H9 (cell line): ENCODE measurements at regions not wholly inside any gene's neighbourhood (a gene's known extent, or its start where the extent isn't known, plus 50 kb on each side); places are given as distances from the start of the nearest gene placed in this dataset.

Source experiments
- DNase-seq: peaks from one replicate; pipeline ENCODE4 v3.0.0-alpha.2; 2017
- H2AFZ ChIP-seq: one replicate; pipeline ENCODE4 v1.6.1; 2013; ENCODE audit warnings: mild to moderate bottlenecking, low read length, control low read depth, moderate library complexity
- H2AK5ac ChIP-seq: 2 replicates; pipeline ENCODE4 v1.6.1; 2013; ENCODE audit warnings: low read length, control low read depth, mixed read lengths; ENCODE audit not compliant: insufficient read length
- H2BK120ac ChIP-seq: one replicate; pipeline ENCODE4 v1.6.1; 2013; ENCODE audit warnings: low read depth, mild to moderate bottlenecking, low read length, control low read depth, inconsistent platforms; ENCODE audit not compliant: poor library complexity, severe bottlenecking
- H2BK12ac ChIP-seq: 2 replicates; pipeline ENCODE4 v1.6.1; 2013; ENCODE audit warnings: low read length, control low read depth, mixed read lengths, low read depth; ENCODE audit not compliant: insufficient read length
- H2BK15ac ChIP-seq: 2 replicates; pipeline ENCODE4 v1.6.1; 2013; ENCODE audit warnings: low read depth, low read length, control low read depth
- H2BK20ac ChIP-seq: one replicate; pipeline ENCODE4 v1.6.1; 2013; ENCODE audit warnings: low read depth, mild to moderate bottlenecking, low read length, control low read depth, inconsistent platforms; ENCODE audit not compliant: poor library complexity, severe bottlenecking
- H2BK5ac ChIP-seq: 2 replicates; pipeline ENCODE4 v1.6.1; 2013; ENCODE audit warnings: low read length, control low read depth, mixed read lengths; ENCODE audit not compliant: insufficient read length
- H3K14ac ChIP-seq: 2 replicates; pipeline ENCODE4 v1.6.1; 2013; ENCODE audit warnings: low read length, control low read depth; ENCODE audit not compliant: insufficient read depth
- H3K18ac ChIP-seq: 2 replicates; pipeline ENCODE4 v1.6.1; 2013; ENCODE audit warnings: low read depth, mild to moderate bottlenecking, mixed read lengths, low read length, control low read depth; ENCODE audit not compliant: insufficient read length
- H3K23ac ChIP-seq: 2 replicates; pipeline ENCODE4 v1.6.1; 2013; ENCODE audit warnings: low read length, control low read depth, mixed read lengths, low read depth; ENCODE audit not compliant: insufficient read length
- H3K23me2 ChIP-seq: 2 replicates; pipeline ENCODE4 v1.6.1; 2013; ENCODE audit warnings: low read depth, mild to moderate bottlenecking, mixed read lengths, low read length, control low read depth; ENCODE audit not compliant: insufficient read length, poor library complexity, severe bottlenecking
- H3K27ac ChIP-seq: 2 replicates; pipeline ENCODE4 v1.5.1; 2013; ENCODE audit warnings: low read length, control low read depth, mixed read lengths, low read depth; ENCODE audit not compliant: insufficient read length
- H3K27me3 ChIP-seq: 2 replicates; pipeline ENCODE4 v1.6.1; 2013; ENCODE audit warnings: low read length, control low read depth, inconsistent platforms; ENCODE audit not compliant: insufficient read depth
- H3K4ac ChIP-seq: 2 replicates; pipeline ENCODE4 v1.6.1; 2013; ENCODE audit warnings: low read depth, mild to moderate bottlenecking, control low read depth, inconsistent platforms, low read length, moderate library complexity
- H3K4me1 ChIP-seq: 2 replicates; pipeline ENCODE4 v1.6.1; 2013; ENCODE audit warnings: low read length, control low read depth, inconsistent platforms; ENCODE audit not compliant: insufficient read depth
- H3K4me2 ChIP-seq: 2 replicates; pipeline ENCODE4 v1.6.1; 2013; ENCODE audit warnings: low read length, control low read depth, mixed read lengths; ENCODE audit not compliant: insufficient read length, insufficient read depth
- H3K56ac ChIP-seq: 2 replicates; pipeline ENCODE4 v1.6.1; 2013; ENCODE audit warnings: low read depth, mild to moderate bottlenecking, mixed read lengths, low read length, control low read depth; ENCODE audit not compliant: insufficient read length
- H3K79me1 ChIP-seq: 2 replicates; pipeline ENCODE4 v1.6.1; 2013; ENCODE audit warnings: low read depth, mild to moderate bottlenecking, moderate library complexity, low read length, control low read depth, inconsistent platforms; ENCODE audit not compliant: insufficient read depth, poor library complexity, severe bottlenecking
- H3K79me2 ChIP-seq: 2 replicates; pipeline ENCODE4 v1.6.1; 2013; ENCODE audit warnings: low read length, control low read depth, inconsistent platforms; ENCODE audit not compliant: insufficient read depth
- H3K9ac ChIP-seq: 2 replicates; pipeline ENCODE4 v1.6.1; 2013; ENCODE audit warnings: low read length, control low read depth, mixed read lengths; ENCODE audit not compliant: insufficient read length; ENCODE audit errors: extremely low read depth
- H3K9me3 ChIP-seq: one replicate; pipeline ENCODE4 v1.6.1; 2013; ENCODE audit warnings: low read depth, low read length, inconsistent platforms; ENCODE audit not compliant: control insufficient read depth
- H3T11ph ChIP-seq: one replicate; pipeline ENCODE4 v1.6.1; 2013; ENCODE audit warnings: mild to moderate bottlenecking, low read length, control low read depth, inconsistent platforms
- H4K20me1 ChIP-seq: one replicate; pipeline ENCODE4 v1.6.1; 2013; ENCODE audit not compliant: control insufficient read depth, insufficient read length, insufficient read depth
- H4K5ac ChIP-seq: 2 replicates; pipeline ENCODE4 v1.6.1; 2013; ENCODE audit warnings: low read depth, mild to moderate bottlenecking, mixed read lengths, low read length, control low read depth; ENCODE audit not compliant: insufficient read length
- H4K8ac ChIP-seq: replicated peaks from 2 replicates; pipeline ENCODE4 v1.6.1; 2013; ENCODE audit warnings: low read length, control low read depth, mixed read lengths, low read depth; ENCODE audit not compliant: insufficient read length
- H4K91ac ChIP-seq: 2 replicates; pipeline ENCODE4 v1.6.1; 2013; ENCODE audit warnings: low read depth, mild to moderate bottlenecking, moderate library complexity, mixed read lengths, low read length, control low read depth; ENCODE audit not compliant: insufficient read length
- H3K27ac Mint-ChIP-seq, 3 experiments: 2 replicates in 2 of 3; 3 replicates in 1 of 3; pipeline ENCODE4 v1.8.0; 2020 to 2021; ENCODE audit warnings: mixed read lengths in 3 of 3, mild to moderate bottlenecking in 1 of 3, moderate library complexity in 1 of 3
- H3K27me3 Mint-ChIP-seq: 2 replicates; pipeline ENCODE4 v1.8.0; 2021; ENCODE audit warnings: low read depth, mild to moderate bottlenecking, moderate library complexity, mixed read lengths
- H3K36me3 Mint-ChIP-seq, 3 experiments: 2 replicates in 2 of 3; 3 replicates in 1 of 3; pipeline ENCODE4 v1.8.0; 2020 to 2021; ENCODE audit warnings: low read depth in 3 of 3, mixed read lengths in 3 of 3; ENCODE audit not compliant: insufficient read depth in 1 of 3
- H3K4me1 Mint-ChIP-seq, 2 experiments: 2 replicates each; pipeline ENCODE4 v1.8.0; 2020; ENCODE audit warnings: mixed read lengths in 2 of 2
- H3K4me3 Mint-ChIP-seq, 2 experiments: 2 replicates in 1 of 2; 3 replicates in 1 of 2; pipeline ENCODE4 v1.8.0; 2020 to 2021; ENCODE audit warnings: mild to moderate bottlenecking in 2 of 2, mixed read lengths in 2 of 2, moderate library complexity in 1 of 2
- H3K9me3 Mint-ChIP-seq, 2 experiments: 2 replicates in 1 of 2; 3 replicates in 1 of 2; pipeline ENCODE4 v1.8.0; 2020; ENCODE audit warnings: mild to moderate bottlenecking in 2 of 2, mixed read lengths in 2 of 2, moderate library complexity in 1 of 2
- CTCF ChIP-seq: fragments of 200-600 bp; sonication (generic); conservative IDR thresholded peaks from 3 replicates; pipeline ENCODE4 v1.8.0; 2021; ENCODE audit warnings: antibody characterized with exemption, mild to moderate bottlenecking
- WGBS: extraction: QIAGEN DNeasy Blood & Tissue Kit; methylation state at CpG from one replicate; pipeline ENCODE4 v1.1.7; 2013; ENCODE audit warnings: missing lambda C conversion rate, low lambda C conversion rate, mixed read lengths; ENCODE audit not compliant: insufficient read length; ENCODE audit errors: extremely low coverage; 5-methylcytosine and 5-hydroxymethylcytosine counted together

GRCh38 chr5:74576941-74577456 is 63.5 kb downstream of the ENC1 start:
- Histone ChIP-seq H3T11ph (no peak overlapping the region), H2AFZ (no peak overlapping the region), H4K91ac (no peak overlapping the region), H2BK5ac (no peak overlapping the region), H4K5ac (no peak overlapping the region), H3K23me2 (no peaks in the 10 kb centered on the region), H2BK15ac (no peak overlapping the region), H3K9me3 (no peaks in the 10 kb centered on the region), H3K9ac (no peak overlapping the region), H2BK120ac (no peak overlapping the region), H2AK5ac (no peak overlapping the region), H2BK20ac (no peak overlapping the region), H3K4me2 (no peak overlapping the region), H3K4me1 (no peaks in the 10 kb centered on the region), H2BK12ac (no peak overlapping the region), H3K14ac (no peak overlapping the region), H3K79me2 (no peaks in the 10 kb centered on the region), H4K8ac (no peak overlapping the region), H3K18ac (no peak overlapping the region), H3K4ac (no peak overlapping the region), H3K27me3 (no peaks in the 10 kb centered on the region), H4K20me1 (no peaks in the 10 kb centered on the region), H3K27ac (no peak overlapping the region), H3K56ac (no peak overlapping the region), H3K79me1 (no peaks in the 10 kb centered on the region), H3K23ac (no peak overlapping the region)
- Mint-ChIP-seq H3K9me3 (no peaks in the 10 kb centered on the region), H3K36me3 (no peaks in the 10 kb centered on the region), H3K27me3 (no peaks in the 10 kb centered on the region), H3K27ac (no peak overlapping the region), H3K4me1 (peaks cover 0 to 5% of the 10 kb centered on the region in 2 experiments; a peak in 2 of 4 replicates), H3K4me3 (no peak overlapping the region)
- WGBS = no CpG with 5 or more reads among the region's 6 CpGs
- DNase-seq = no peak
- no peak for TF ChIP-seq CTCF
